Glutamatergic neuron (in vitro differentiated cells): ENCODE measurements at regions not wholly inside any gene's neighbourhood (a gene's known extent, or its start where the extent isn't known, plus 50 kb on each side); places are given as distances from the start of the nearest gene placed in this dataset.

ENCODE experiments used
- DNase-seq: peaks from one replicate; pipeline ENCODE4 v3.0.0; 2022
- H3K27ac Mint-ChIP-seq: one replicate; pipeline ENCODE4 v1.8.0; 2020; ENCODE audit warnings: mild to moderate bottlenecking, mixed read lengths, inconsistent platforms; ENCODE audit not compliant: unreplicated experiment
- H3K27me3 Mint-ChIP-seq: one replicate; pipeline ENCODE4 v1.8.0; 2020; ENCODE audit warnings: mild to moderate bottlenecking, moderate library complexity, mixed read lengths, inconsistent platforms; ENCODE audit not compliant: unreplicated experiment
- H3K36me3 Mint-ChIP-seq: one replicate; pipeline ENCODE4 v1.8.0; 2020; ENCODE audit warnings: mild to moderate bottlenecking, mixed read lengths, inconsistent platforms; ENCODE audit not compliant: unreplicated experiment
- H3K4me1 Mint-ChIP-seq: one replicate; pipeline ENCODE4 v1.8.0; 2020; ENCODE audit warnings: mild to moderate bottlenecking, low read depth, mixed read lengths, inconsistent platforms; ENCODE audit not compliant: unreplicated experiment
- H3K4me3 Mint-ChIP-seq: one replicate; pipeline ENCODE4 v1.8.0; 2020; ENCODE audit warnings: mild to moderate bottlenecking, mixed read lengths, inconsistent platforms; ENCODE audit not compliant: unreplicated experiment
- H3K9me3 Mint-ChIP-seq: one replicate; pipeline ENCODE4 v1.8.0; 2020; ENCODE audit warnings: mild to moderate bottlenecking, moderate library complexity, mixed read lengths, inconsistent platforms; ENCODE audit not compliant: unreplicated experiment
- CTCF ChIP-seq: fragments of 200-600 bp; sonication (generic); IDR thresholded peaks from one replicate; pipeline ENCODE4 v1.5.0; 2021; ENCODE audit not compliant: partially characterized antibody, unreplicated experiment

- no peak for TF ChIP-seq CTCF
- Mint-ChIP-seq H3K36me3 (no peaks in the 10 kb centered on the region), H3K27me3 (peaks cover 7% of the 10 kb centered on the region), H3K9me3 (peaks cover 1% of the 10 kb centered on the region), H3K4me1 (no peaks in the 10 kb centered on the region), H3K27ac (no peak overlapping the region), H3K4me3 (no peak overlapping the region)
- DNase-seq: no peak
These were observed 436.4 kb downstream of the TCERG1L start for GRCh38 chr10:130875116-130875515.

- DNase-seq: no peak
- Mint-ChIP-seq H3K27ac (no peak overlapping the region), H3K4me1 (no peaks in the 10 kb centered on the region), H3K4me3 (no peak overlapping the region), H3K36me3 (no peaks in the 10 kb centered on the region), H3K27me3 (peaks cover 7% of the 10 kb centered on the region), H3K9me3 (peaks cover 1% of the 10 kb centered on the region)
- no peak for TF ChIP-seq CTCF
These were observed 435.5 kb downstream of the TCERG1L start for GRCh38 chr10:130875897-130876472.

- Mint-ChIP-seq H3K4me1 (no peaks in the 10 kb centered on the region), H3K4me3 (no peak overlapping the region), H3K9me3 (peaks cover 1% of the 10 kb centered on the region), H3K36me3 (no peaks in the 10 kb centered on the region), H3K27ac (no peak overlapping the region), H3K27me3 (peaks cover 4% of the 10 kb centered on the region)
- DNase-seq: no peak
- TF ChIP-seq CTCF: no peak
These were observed 434.4 kb downstream of the TCERG1L start for GRCh38 chr10:130877126-130877525.

- H3K4me3 Mint-ChIP-seq: no peak overlapping the region
- H3K27me3 Mint-ChIP-seq: peaks cover 4% of the 10 kb centered on the region
- peaks cover 1% of the 10 kb centered on the region for H3K9me3 Mint-ChIP-seq
- no peak for TF ChIP-seq CTCF
- H3K27ac Mint-ChIP-seq: no peak overlapping the region
- no peaks in the 10 kb centered on the region for H3K4me1 Mint-ChIP-seq
- DNase-seq: no peak
- H3K36me3 Mint-ChIP-seq: no peaks in the 10 kb centered on the region
These were observed 433.4 kb downstream of the TCERG1L start for GRCh38 chr10:130878131-130878530.

GRCh38 chr10:130882906-130883305, 428.6 kb downstream of the TCERG1L start:
- Mint-ChIP-seq H3K9me3 (peaks cover 2% of the 10 kb centered on the region), H3K27me3 (no peaks in the 10 kb centered on the region), H3K36me3 (no peaks in the 10 kb centered on the region), H3K4me3 (no peak overlapping the region), H3K4me1 (peaks cover 4% of the 10 kb centered on the region), H3K27ac (no peak overlapping the region)
- DNase-seq: no peak
- no peak for TF ChIP-seq CTCF
